ENCODE measurements at regions not wholly inside any gene's neighbourhood (a gene's known extent, or its start where the extent isn't known, plus 50 kb on each side); places are given as distances from the start of the nearest gene placed in this dataset.

GRCh38 chr2:192584976-192585375 is 390.2 kb upstream of the TMEFF2 start:
- H3K4me3 ChIP-seq (ENCODE audit: low read depth, low read length), result no peak overlapping the region
- no peak for TF ChIP-seq CTCF (IDR thresholded peaks at IDR 0.05; ENCODE audit: insufficient read depth, low read depth, low read length)
- no peak for DNase-seq (ENCODE audit: low read depth)

GRCh38 chr2:192579965-192580700 is 385.4 kb upstream of the TMEFF2 start:
- DNase-seq (ENCODE audit: low read depth), result no peak
- TF ChIP-seq CTCF (IDR thresholded peaks at IDR 0.05; ENCODE audit: insufficient read depth, low read depth, low read length), result no peak
- no peak overlapping the region for H3K4me3 ChIP-seq (ENCODE audit: low read depth, low read length)

- H3K4me3 ChIP-seq (ENCODE audit: low read depth, low read length), result no peak overlapping the region
- no peak for DNase-seq (ENCODE audit: low read depth)
- TF ChIP-seq CTCF (IDR thresholded peaks at IDR 0.05; ENCODE audit: insufficient read depth, low read depth, low read length), result no peak
Measured at GRCh38 chr2:192578780-192579179, 384.0 kb upstream of the TMEFF2 start.

- DNase-seq (ENCODE audit: low read depth), result no peak
- no peak overlapping the region for H3K4me3 ChIP-seq (ENCODE audit: low read depth, low read length)
- TF ChIP-seq CTCF (IDR thresholded peaks at IDR 0.05; ENCODE audit: insufficient read depth, low read depth, low read length), result no peak
Measured at GRCh38 chr2:192577706-192578105, 383.0 kb upstream of the TMEFF2 start.

GRCh38 chr2:192574552-192574951 is 379.8 kb upstream of the TMEFF2 start:
- no peak overlapping the region for H3K4me3 ChIP-seq (ENCODE audit: low read depth, low read length)
- no peak for DNase-seq (ENCODE audit: low read depth)
- TF ChIP-seq CTCF (IDR thresholded peaks at IDR 0.05; ENCODE audit: insufficient read depth, low read depth, low read length), result no peak

- TF ChIP-seq CTCF (IDR thresholded peaks at IDR 0.05; ENCODE audit: insufficient read depth, low read depth, low read length), result no peak
- no peak for DNase-seq (ENCODE audit: low read depth)
- H3K4me3 ChIP-seq (ENCODE audit: low read depth, low read length), result no peak overlapping the region
Measured at GRCh38 chr2:192571636-192572035, 376.9 kb upstream of the TMEFF2 start.

- H3K4me3 ChIP-seq (ENCODE audit: low read depth, low read length), result no peak overlapping the region
- no peak for DNase-seq (ENCODE audit: low read depth)
- no peak for TF ChIP-seq CTCF (IDR thresholded peaks at IDR 0.05; ENCODE audit: insufficient read depth, low read depth, low read length)
Measured at GRCh38 chr2:192570788-192571187, 376.1 kb upstream of the TMEFF2 start.

Measured in fibroblast of villous mesenchyme (primary cell).